DND-41 (cell line): ENCODE measurements at regions not wholly inside any gene's neighbourhood (a gene's known extent, or its start where the extent isn't known, plus 50 kb on each side); places are given as distances from the start of the nearest gene placed in this dataset.

Experiments
- EZH2 ChIP-seq: IDR thresholded peaks from 3 replicates; pipeline ENCODE4 v1.6.1; 2012; ENCODE audit warnings: borderline replicate concordance, low read depth, mild to moderate bottlenecking, moderate library complexity, low read length, inconsistent platforms; ENCODE audit not compliant: severe bottlenecking
- TF ChIP-seq, protein P1 (sequence below): IDR thresholded peaks from 2 replicates; pipeline ENCODE4 v1.5.1; 2012; ENCODE audit warnings: borderline replicate concordance, low read length, moderate library complexity, mild to moderate bottlenecking; ENCODE audit not compliant: poor library complexity, severe bottlenecking; ENCODE audit errors: extremely low read depth

GRCh38 chr6:14751645-14752175 lies 494.2 kb upstream of the JARID2 start:
- TF ChIP-seq, protein P1, sequence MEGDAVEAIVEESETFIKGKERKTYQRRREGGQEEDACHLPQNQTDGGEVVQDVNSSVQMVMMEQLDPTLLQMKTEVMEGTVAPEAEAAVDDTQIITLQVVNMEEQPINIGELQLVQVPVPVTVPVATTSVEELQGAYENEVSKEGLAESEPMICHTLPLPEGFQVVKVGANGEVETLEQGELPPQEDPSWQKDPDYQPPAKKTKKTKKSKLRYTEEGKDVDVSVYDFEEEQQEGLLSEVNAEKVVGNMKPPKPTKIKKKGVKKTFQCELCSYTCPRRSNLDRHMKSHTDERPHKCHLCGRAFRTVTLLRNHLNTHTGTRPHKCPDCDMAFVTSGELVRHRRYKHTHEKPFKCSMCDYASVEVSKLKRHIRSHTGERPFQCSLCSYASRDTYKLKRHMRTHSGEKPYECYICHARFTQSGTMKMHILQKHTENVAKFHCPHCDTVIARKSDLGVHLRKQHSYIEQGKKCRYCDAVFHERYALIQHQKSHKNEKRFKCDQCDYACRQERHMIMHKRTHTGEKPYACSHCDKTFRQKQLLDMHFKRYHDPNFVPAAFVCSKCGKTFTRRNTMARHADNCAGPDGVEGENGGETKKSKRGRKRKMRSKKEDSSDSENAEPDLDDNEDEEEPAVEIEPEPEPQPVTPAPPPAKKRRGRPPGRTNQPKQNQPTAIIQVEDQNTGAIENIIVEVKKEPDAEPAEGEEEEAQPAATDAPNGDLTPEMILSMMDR: no peak
- TF ChIP-seq EZH2: no peak
